Fibroblast of mammary gland (primary cell): ENCODE measurements at regions not wholly inside any gene's neighbourhood (a gene's known extent, or its start where the extent isn't known, plus 50 kb on each side); places are given as distances from the start of the nearest gene placed in this dataset.

Source experiments
- DNase-seq: peaks from one replicate; pipeline ENCODE4 v3.0.0-alpha.2; 2010; ENCODE audit warnings: low read depth
- H3K4me3 ChIP-seq: 2 replicates; pipeline ENCODE4 v1.5.1; 2011; ENCODE audit warnings: low read depth, mild to moderate bottlenecking, low read length, moderate library complexity; ENCODE audit not compliant: control insufficient read depth
- TF ChIP-seq, protein P1 (sequence below): conservative IDR thresholded peaks from 2 replicates; pipeline ENCODE4 v1.5.1; 2011; ENCODE audit warnings: low read depth, low read length, inconsistent platforms; ENCODE audit not compliant: control insufficient read depth, insufficient read depth

DNA sequence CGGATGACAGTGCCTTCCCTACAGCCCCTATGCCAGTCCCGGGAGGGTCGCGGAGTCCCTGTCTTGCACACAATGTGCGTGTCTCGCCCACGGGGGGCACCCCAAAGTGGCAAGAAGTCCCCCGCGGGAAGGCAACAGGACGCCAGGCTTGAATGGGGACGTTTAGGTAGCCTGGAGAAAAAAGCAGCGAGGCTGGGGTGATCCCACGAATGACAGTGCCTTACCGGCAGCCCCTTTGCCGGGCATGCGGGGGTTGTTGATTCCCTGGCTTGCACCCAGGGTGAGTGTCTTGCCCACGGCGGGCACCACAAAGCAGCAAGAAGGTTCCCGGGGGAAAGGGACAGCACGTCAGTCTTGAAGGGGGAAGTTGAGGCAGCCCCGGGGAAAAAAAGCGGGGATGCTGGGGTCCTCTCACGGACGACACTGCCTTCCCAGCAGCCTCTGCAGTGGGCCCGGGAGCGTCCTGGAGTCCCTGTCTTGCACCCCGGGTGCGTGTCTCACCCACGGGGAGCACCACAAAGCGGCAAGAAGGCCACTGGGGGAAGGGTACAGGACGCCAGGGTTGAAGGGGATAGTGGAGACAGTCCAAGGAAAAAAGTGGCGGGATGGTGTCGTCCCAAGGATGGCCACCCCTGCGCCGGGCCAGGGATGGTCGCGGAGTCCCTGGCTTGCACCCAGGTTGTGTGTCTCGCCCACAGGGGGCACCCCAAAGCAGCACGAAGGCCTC is 156.8 kb upstream of the ALG10B start:
- DNase-seq, result no peak
- TF ChIP-seq, protein P1, sequence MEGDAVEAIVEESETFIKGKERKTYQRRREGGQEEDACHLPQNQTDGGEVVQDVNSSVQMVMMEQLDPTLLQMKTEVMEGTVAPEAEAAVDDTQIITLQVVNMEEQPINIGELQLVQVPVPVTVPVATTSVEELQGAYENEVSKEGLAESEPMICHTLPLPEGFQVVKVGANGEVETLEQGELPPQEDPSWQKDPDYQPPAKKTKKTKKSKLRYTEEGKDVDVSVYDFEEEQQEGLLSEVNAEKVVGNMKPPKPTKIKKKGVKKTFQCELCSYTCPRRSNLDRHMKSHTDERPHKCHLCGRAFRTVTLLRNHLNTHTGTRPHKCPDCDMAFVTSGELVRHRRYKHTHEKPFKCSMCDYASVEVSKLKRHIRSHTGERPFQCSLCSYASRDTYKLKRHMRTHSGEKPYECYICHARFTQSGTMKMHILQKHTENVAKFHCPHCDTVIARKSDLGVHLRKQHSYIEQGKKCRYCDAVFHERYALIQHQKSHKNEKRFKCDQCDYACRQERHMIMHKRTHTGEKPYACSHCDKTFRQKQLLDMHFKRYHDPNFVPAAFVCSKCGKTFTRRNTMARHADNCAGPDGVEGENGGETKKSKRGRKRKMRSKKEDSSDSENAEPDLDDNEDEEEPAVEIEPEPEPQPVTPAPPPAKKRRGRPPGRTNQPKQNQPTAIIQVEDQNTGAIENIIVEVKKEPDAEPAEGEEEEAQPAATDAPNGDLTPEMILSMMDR, result no peak
- H3K4me3 ChIP-seq, result no peak overlapping the region

DNA sequence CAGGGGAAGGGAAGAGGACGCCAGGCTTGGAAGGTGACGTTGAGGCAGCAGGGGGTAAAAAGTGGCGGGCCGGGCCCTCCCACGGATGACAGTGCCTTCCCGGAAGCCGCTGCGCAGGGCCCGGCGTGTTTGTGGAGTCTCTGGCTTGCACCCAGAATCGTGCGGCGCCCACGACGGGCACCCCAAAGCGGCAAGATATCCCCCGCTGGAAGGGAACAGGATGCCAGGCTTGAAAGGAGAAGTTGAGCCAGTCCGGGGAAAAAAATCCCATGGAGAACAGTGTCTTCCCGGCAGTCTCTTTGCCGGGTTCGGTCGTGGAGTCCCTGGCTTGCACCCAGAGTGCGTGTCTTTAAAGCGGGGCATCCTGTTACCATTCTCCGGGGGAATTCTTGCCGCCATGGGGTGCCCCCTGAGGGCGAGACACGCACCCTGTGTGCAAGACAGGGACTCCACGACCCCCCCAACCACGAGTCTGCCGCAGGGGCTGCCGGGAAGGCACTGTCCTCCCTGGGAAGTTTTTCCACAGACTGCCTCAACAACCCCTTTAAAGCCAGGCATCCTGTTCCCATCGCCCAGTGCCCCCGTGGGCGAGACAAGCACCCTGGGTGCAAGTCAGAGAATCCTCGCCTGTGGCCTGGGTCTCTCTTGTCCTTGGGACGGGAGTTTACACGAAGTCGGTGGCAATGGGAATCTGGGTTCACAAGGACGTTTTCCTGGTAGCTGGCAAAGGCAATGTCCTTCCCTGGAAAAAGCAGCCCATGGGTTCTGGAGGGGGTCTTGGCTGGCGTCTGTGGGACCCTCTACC is 156.1 kb upstream of the ALG10B start:
- no peak for DNase-seq
- H3K4me3 ChIP-seq, result no peak overlapping the region
- TF ChIP-seq, protein P1, result no peak

DNA sequence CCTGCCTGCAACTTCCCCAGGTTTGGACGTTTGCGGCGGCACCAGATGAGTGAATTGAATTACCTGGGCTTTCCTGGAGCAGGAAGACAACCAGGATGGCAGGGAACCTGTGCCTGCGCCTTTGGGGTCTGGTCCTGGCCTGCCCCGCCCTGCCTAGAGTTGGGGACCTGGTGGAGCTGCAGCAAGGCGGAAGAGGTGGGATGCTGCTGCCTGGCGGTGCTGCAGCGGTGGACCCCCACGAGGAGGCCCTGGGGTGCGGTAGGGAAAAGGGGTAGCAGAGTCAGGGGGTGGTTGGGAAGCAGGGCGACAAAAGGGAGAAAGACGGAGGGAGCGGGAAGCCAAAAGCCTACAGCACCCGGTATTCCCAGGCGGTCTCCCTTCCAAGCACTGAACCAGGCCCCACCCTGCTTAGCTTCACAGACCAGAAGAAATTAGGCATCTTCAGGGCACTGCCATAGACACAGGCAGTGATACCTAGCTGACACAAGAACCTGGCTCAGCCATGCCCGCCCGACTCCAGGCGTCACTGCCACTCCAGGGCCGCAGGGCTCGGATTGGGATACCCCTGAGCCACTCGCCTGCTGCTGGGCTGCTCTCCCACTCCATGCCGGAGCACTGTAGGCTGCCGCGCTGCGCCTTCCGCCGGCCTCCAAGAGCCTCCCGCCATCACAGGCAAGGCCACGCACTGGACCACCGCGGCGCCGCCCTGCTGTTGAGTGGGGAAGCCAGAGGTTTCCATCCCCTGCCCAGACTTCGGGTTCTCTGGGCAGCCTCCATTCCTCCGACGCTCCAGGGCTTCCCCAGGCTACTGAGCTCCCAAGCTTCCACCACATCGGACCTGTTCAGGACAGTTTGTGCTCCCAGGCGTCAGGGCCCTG is 155.2 kb upstream of the ALG10B start:
- H3K4me3 ChIP-seq, result no peak overlapping the region
- TF ChIP-seq, protein P1, result no peak

GRCh38 chr12:38162013-38162412 is 154.6 kb upstream of the ALG10B start:
- no peak for DNase-seq
- H3K4me3 ChIP-seq, result no peak overlapping the region

More for the DNA sequence above, 155.2 kb upstream of the ALG10B start:
- no peak for DNase-seq

DNA sequence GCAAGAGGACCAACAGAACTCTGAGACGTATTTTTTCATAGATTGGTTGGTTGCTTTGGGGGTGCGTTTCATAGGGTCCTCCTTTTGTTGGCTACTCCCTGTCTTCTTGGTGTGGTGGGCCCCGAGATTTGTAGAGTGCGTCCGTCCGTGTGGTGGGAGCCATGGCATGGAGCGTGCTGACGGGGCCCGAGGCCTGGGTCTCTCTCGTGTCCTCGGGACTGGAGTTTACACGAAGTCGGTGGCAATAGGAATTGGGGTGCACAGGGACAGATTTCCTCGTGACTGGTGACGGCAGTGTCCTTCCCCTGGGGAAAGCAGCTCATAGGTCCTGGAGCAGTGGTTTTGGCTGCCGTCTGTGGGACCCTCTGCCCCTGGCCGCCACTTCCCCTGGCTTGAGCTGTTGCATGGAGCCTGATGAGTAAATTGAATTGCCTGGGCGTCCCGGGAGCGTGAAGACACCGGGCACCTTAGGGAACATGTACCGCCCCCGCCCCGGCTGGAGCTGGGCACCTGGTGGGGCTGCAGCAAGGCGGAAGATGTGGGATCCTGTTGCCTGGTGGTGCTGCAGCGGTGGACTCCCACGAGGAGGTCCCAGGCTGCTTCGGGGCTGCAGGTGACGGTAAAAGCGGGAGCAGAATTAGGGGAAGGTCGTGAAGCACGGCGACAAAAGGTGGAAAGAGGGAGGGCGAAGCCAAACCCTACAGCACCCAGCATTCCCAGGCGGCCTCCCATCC is 153.7 kb upstream of the ALG10B start:
- TF ChIP-seq, protein P1, result no peak
- no peak for DNase-seq
- H3K4me3 ChIP-seq, result no peak overlapping the region

More at GRCh38 chr12:38162013-38162412, 154.6 kb upstream of the ALG10B start:
- TF ChIP-seq, protein P1, result no peak

DNA sequence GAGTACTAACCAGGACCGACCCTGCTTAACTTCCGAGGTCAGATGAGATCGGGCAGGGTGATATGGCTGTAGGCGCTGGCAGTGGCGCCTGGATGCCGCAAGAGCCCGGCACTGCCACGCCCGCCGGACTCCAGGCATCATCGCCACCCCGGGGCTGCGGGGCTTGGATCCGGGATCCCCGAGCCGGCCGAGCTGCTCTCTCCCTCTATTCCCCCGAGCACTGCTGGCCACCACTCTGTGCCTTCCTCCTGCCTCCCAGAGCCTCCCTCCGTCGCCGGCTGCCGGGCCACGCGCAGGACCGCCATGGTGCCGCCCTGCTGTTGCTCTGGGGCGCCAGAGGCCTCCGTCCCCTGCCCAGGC is 153.2 kb upstream of the ALG10B start:
- TF ChIP-seq, protein P1, result no peak
- no peak for DNase-seq
- no peak overlapping the region for H3K4me3 ChIP-seq
